MM.1S (cell line): ENCODE measurements at regions not wholly inside any gene's neighbourhood (a gene's known extent, or its start where the extent isn't known, plus 50 kb on each side); places are given as distances from the start of the nearest gene placed in this dataset.

ENCODE experiments used
- EZH2 ChIP-seq: fragments of 300-600 bp; sonication (generic); optimal IDR thresholded peaks from 2 replicates; pipeline ENCODE3; 2017; ENCODE audit warnings: low read depth, mild to moderate bottlenecking, antibody characterized with exemption, low read length, mixed read lengths
- EZH2phosphoT487 ChIP-seq: fragments of 300-600 bp; sonication (generic); IDR thresholded peaks from 2 replicates; pipeline ENCODE4 v1.6.1; 2018; ENCODE audit warnings: antibody characterized with exemption, low read length
- TF ChIP-seq, protein P1 (sequence below): fragments of 300-600 bp; sonication (generic); IDR thresholded peaks from 2 replicates; pipeline ENCODE4 v1.5.1; 2016; ENCODE audit warnings: antibody characterized with exemption, low read length, mixed read lengths

- TF ChIP-seq, protein P1, sequence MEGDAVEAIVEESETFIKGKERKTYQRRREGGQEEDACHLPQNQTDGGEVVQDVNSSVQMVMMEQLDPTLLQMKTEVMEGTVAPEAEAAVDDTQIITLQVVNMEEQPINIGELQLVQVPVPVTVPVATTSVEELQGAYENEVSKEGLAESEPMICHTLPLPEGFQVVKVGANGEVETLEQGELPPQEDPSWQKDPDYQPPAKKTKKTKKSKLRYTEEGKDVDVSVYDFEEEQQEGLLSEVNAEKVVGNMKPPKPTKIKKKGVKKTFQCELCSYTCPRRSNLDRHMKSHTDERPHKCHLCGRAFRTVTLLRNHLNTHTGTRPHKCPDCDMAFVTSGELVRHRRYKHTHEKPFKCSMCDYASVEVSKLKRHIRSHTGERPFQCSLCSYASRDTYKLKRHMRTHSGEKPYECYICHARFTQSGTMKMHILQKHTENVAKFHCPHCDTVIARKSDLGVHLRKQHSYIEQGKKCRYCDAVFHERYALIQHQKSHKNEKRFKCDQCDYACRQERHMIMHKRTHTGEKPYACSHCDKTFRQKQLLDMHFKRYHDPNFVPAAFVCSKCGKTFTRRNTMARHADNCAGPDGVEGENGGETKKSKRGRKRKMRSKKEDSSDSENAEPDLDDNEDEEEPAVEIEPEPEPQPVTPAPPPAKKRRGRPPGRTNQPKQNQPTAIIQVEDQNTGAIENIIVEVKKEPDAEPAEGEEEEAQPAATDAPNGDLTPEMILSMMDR = no peak
- TF ChIP-seq EZH2phosphoT487 = no peak
- TF ChIP-seq EZH2 = no peak
Measured at GRCh38 chr14:97777622-97778355, 980.6 kb downstream of the VRK1 start.
